Esophagus muscularis mucosa (tissue), 4 donors: ENCODE measurements at regions not wholly inside any gene's neighbourhood (a gene's known extent, or its start where the extent isn't known, plus 50 kb on each side); places are given as distances from the start of the nearest gene placed in this dataset.

Experiments
- EP300 ChIP-seq: sonication (generic); formaldehyde crosslinking; IDR thresholded peaks from one replicate; pipeline ENCODE4 v1.6.1; 2017; ENCODE audit warnings: antibody characterized with exemption
- POLR2A ChIP-seq: fragments of 450-650 bp; IDR thresholded peaks from one replicate; pipeline ENCODE4 v1.6.1; 2017; ENCODE audit warnings: antibody characterized with exemption, moderate library complexity, mild to moderate bottlenecking, low read depth
- POLR2AphosphoS5 ChIP-seq, 2 donors: sonication (generic); formaldehyde crosslinking; IDR thresholded peaks; one replicate each; pipeline ENCODE4 v1.6.1; 2017; ENCODE audit warnings: antibody characterized with exemption in 2 of 2
- TF ChIP-seq, protein P1 (sequence below), 3 experiments: fragments of 200-600 bp in 2 of 3; fragments of 450-650 bp in 1 of 3; sonication (generic) in 2 of 3; IDR thresholded peaks; one replicate each; pipeline ENCODE4 v1.5.1; 2017 to 2019; ENCODE audit warnings: antibody characterized with exemption in 3 of 3, mild to moderate bottlenecking in 2 of 3, moderate library complexity in 1 of 3

DNA sequence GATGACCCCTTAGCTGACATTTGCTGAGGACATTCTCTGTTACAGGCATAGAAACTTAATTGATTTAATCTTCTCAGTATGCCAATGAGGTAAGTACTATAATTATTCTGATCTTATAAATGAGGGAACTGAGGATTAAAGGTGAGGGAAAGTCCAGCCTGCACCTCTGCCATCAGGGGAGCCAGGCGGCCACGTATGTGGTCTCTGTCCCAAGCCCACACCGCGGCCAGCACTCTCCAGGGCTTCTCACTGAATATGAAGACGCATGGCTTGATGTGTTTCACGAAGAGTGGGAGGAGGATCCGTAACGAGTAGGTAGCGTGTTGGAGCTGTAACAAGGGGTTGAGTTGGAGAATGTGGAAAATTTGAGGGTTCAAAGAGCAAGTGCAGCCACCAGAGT is 154.4 kb downstream of the TMEM18 start:
- TF ChIP-seq POLR2A (no peak), EP300 (no peak), POLR2AphosphoS5 (IDR thresholded peaks at IDR 0.05) (no peak)
- TF ChIP-seq, protein P1, sequence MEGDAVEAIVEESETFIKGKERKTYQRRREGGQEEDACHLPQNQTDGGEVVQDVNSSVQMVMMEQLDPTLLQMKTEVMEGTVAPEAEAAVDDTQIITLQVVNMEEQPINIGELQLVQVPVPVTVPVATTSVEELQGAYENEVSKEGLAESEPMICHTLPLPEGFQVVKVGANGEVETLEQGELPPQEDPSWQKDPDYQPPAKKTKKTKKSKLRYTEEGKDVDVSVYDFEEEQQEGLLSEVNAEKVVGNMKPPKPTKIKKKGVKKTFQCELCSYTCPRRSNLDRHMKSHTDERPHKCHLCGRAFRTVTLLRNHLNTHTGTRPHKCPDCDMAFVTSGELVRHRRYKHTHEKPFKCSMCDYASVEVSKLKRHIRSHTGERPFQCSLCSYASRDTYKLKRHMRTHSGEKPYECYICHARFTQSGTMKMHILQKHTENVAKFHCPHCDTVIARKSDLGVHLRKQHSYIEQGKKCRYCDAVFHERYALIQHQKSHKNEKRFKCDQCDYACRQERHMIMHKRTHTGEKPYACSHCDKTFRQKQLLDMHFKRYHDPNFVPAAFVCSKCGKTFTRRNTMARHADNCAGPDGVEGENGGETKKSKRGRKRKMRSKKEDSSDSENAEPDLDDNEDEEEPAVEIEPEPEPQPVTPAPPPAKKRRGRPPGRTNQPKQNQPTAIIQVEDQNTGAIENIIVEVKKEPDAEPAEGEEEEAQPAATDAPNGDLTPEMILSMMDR (IDR thresholded peaks at IDR 0.05), result no peak
